Upper lobe of left lung (tissue), 6 donors: ENCODE measurements at regions not wholly inside any gene's neighbourhood (a gene's known extent, or its start where the extent isn't known, plus 50 kb on each side); places are given as distances from the start of the nearest gene placed in this dataset.

Experiments
- ATAC-seq, 2 donors: fragments of 200-7000 bp; cut with Tn5 transposase; one replicate each; pipeline ENCODE4 v1.9.1; 2022; ENCODE audit warnings: mild to moderate bottlenecking in 2 of 2, moderate library complexity in 2 of 2; ENCODE audit not compliant: low FRiP score in 2 of 2
- DNase-seq, 2 donors: peaks; one replicate each; pipeline ENCODE4 v3.0.0-alpha.2; 2019 to 2020
- H3K27ac ChIP-seq, 4 donors: fragments of 200-600 bp; sonication (generic); one replicate each; pipeline ENCODE4 v1.5.1; 2016 to 2019
- H3K27me3 ChIP-seq, 4 donors: fragments of 200-600 bp; sonication (generic); one replicate each; pipeline ENCODE4 v1.5.1; 2017 to 2019
- H3K36me3 ChIP-seq, 4 donors: fragments of 200-600 bp; sonication (generic); one replicate each; pipeline ENCODE4 v1.5.1; 2016 to 2019
- H3K4me1 ChIP-seq, 4 donors: fragments of 200-600 bp; sonication (generic); one replicate each; pipeline ENCODE4 v1.5.1; 2018 to 2019
- H3K4me3 ChIP-seq, 4 donors: fragments of 200-600 bp; sonication (generic); one replicate each; pipeline ENCODE4 v1.5.1; 2017 to 2019; ENCODE audit warnings: mild to moderate bottlenecking in 2 of 4, moderate library complexity in 1 of 4
- H3K9me3 ChIP-seq, 4 donors: fragments of 200-600 bp; sonication (generic); one replicate each; pipeline ENCODE4 v1.5.1; 2018 to 2019
- CTCF ChIP-seq, 6 experiments: fragments of 450-650 bp in 4 of 6; fragments of 200-600 bp in 2 of 6; sonication (generic) in 2 of 6; IDR thresholded peaks; one replicate each; pipeline ENCODE4 v1.5.1; 2016 to 2019; ENCODE audit warnings: antibody characterized with exemption in 6 of 6
- EP300 ChIP-seq, 4 donors: sonication (generic); formaldehyde crosslinking; IDR thresholded peaks; one replicate each; pipeline ENCODE4 v1.5.1; 2017; ENCODE audit warnings: antibody characterized with exemption in 4 of 4, control low read depth in 2 of 4
- POLR2A ChIP-seq, 4 donors: fragments of 450-650 bp; IDR thresholded peaks; one replicate each; pipeline ENCODE4 v1.5.1; 2016 to 2017; ENCODE audit warnings: antibody characterized with exemption in 4 of 4, mild to moderate bottlenecking in 2 of 4
- POLR2AphosphoS5 ChIP-seq, 2 donors: sonication (generic); formaldehyde crosslinking; IDR thresholded peaks; one replicate each; pipeline ENCODE4 v1.5.1; 2017; ENCODE audit warnings: antibody characterized with exemption in 2 of 2
- WGBS, 2 donors: methylation state at CpG; one replicate each; pipeline ENCODE4 v1.1.5; 2017 to 2018; 5-methylcytosine and 5-hydroxymethylcytosine counted together
- donor health status: DM: no; HTN: no; CAD: no; lungs with moderate emphysema.
- donor health status: DM: no; HTN: yes; CAD: no; lungs with severe emphysema.

- Histone ChIP-seq H3K4me3 (no peak overlapping the region), H3K27ac (no peak overlapping the region), H3K36me3 (no peaks in the 10 kb centered on the region), H3K27me3 (no peaks in the 10 kb centered on the region), H3K4me1 (peaks cover 0 to 6% (median under 1%) of the 10 kb centered on the region in 4 donors), H3K9me3 (no peaks in the 10 kb centered on the region)
- TF ChIP-seq EP300 (IDR thresholded peaks at IDR 0.05) (no peak), POLR2AphosphoS5 (IDR thresholded peaks at IDR 0.05) (no peak), CTCF (IDR thresholded peaks at IDR 0.05) (no peak), POLR2A (IDR thresholded peaks at IDR 0.05) (no peak)
- 85 to 89% methylated on average over 8 of the region's 8 CpGs for WGBS, 2 donors
- DNase-seq (no peak), ATAC-seq (no peak)
Measured at GRCh38 chr13:73772449-73773167, 361.6 kb downstream of the KLF12 start.

GRCh38 chr13:73767747-73768315 is 366.4 kb downstream of the KLF12 start:
- H3K9me3 ChIP-seq, result no peaks in the 10 kb centered on the region
- H3K36me3 ChIP-seq, result no peaks in the 10 kb centered on the region
- DNase-seq, result no peak
- H3K27ac ChIP-seq, result peak overlapping the region in 3 of 4 donors; percentile 9 to 85 (median 25)
- TF ChIP-seq EP300 (IDR thresholded peaks at IDR 0.05) (no peak), CTCF (IDR thresholded peaks at IDR 0.05) (peak in 4 of 6 experiments; percentile 15 to 22 (median 18))
- 86 to 94% methylated on average over 4 of the region's 4 CpGs for WGBS, 2 donors
- no peaks in the 10 kb centered on the region for H3K27me3 ChIP-seq
- peaks cover 18 to 24% (median 20%) of the 10 kb centered on the region in 4 donors for H3K4me1 ChIP-seq
- ATAC-seq, result no peak
- no peak overlapping the region for H3K4me3 ChIP-seq

GRCh38 chr13:73767191-73767741 is 366.9 kb downstream of the KLF12 start:
- ATAC-seq, result no peak
- no peaks in the 10 kb centered on the region for H3K9me3 ChIP-seq
- TF ChIP-seq EP300 (IDR thresholded peaks at IDR 0.05), result no peak
- TF ChIP-seq CTCF (IDR thresholded peaks at IDR 0.05), result no peak
- no peak for TF ChIP-seq POLR2A (IDR thresholded peaks at IDR 0.05)
- TF ChIP-seq POLR2AphosphoS5 (IDR thresholded peaks at IDR 0.05), result no peak

GRCh38 chr13:73765651-73766384 is 368.4 kb downstream of the KLF12 start:
- H3K4me1 ChIP-seq, result peaks cover 18 to 24% (median 20%) of the 10 kb centered on the region in 4 donors
- H3K4me3 ChIP-seq, result peak overlapping the region in 2 of 4 donors; percentile 2 to 25
- WGBS, 2 donors, result 9 to 14% methylated on average over 12 of the region's 12 CpGs
- peak; percentile 43 to 76 for ATAC-seq
- H3K36me3 ChIP-seq, result no peaks in the 10 kb centered on the region
- H3K9me3 ChIP-seq, result no peaks in the 10 kb centered on the region
- H3K27ac ChIP-seq, result peak overlapping the region; percentile 35 to 85 (median 47)
- H3K27me3 ChIP-seq, result no peaks in the 10 kb centered on the region
- TF ChIP-seq POLR2AphosphoS5 (IDR thresholded peaks at IDR 0.05) (peak in 1 of 2 donors; percentile 39), POLR2A (IDR thresholded peaks at IDR 0.05) (no peak), EP300 (IDR thresholded peaks at IDR 0.05) (no peak), CTCF (IDR thresholded peaks at IDR 0.05) (no peak)
- DNase-seq, result peak in 1 of 2 donors; percentile 59

More at GRCh38 chr13:73767191-73767741, 366.9 kb downstream of the KLF12 start:
- peak overlapping the region in 2 of 4 donors; percentile 35 to 85 for H3K27ac ChIP-seq
- H3K4me3 ChIP-seq, result no peak overlapping the region
- no peak for DNase-seq
- no peaks in the 10 kb centered on the region for H3K36me3 ChIP-seq
- H3K4me1 ChIP-seq, result peaks cover 18 to 24% (median 20%) of the 10 kb centered on the region in 4 donors
- 41 to 53% methylated on average over 3 of the region's 3 CpGs for WGBS, 2 donors
- H3K27me3 ChIP-seq, result no peaks in the 10 kb centered on the region
